Bronchial epithelial cell (primary cell): ENCODE measurements at regions not wholly inside any gene's neighbourhood (a gene's known extent, or its start where the extent isn't known, plus 50 kb on each side); places are given as distances from the start of the nearest gene placed in this dataset.

ENCODE experiments used
- DNase-seq: peaks from one replicate; pipeline ENCODE4 v3.0.0-alpha.2; 2010; ENCODE audit warnings: low read depth
- FAIRE-seq: peaks from 2 replicates; lab custom pipeline; 2011; peaks lifted over from hg19 to GRCh38; lab: Jason Lieb, UNC
- H3K27me3 ChIP-seq: 2 replicates; pipeline ENCODE4 v1.5.1; 2011; ENCODE audit warnings: low read length; ENCODE audit not compliant: control insufficient read depth, insufficient read depth
- H3K36me3 ChIP-seq: 2 replicates; pipeline ENCODE4 v1.5.1; 2011; ENCODE audit warnings: low read length; ENCODE audit not compliant: control insufficient read depth, insufficient read depth
- H3K4me3 ChIP-seq: 2 replicates; pipeline ENCODE4 v1.5.1; 2011; ENCODE audit warnings: mild to moderate bottlenecking, low read depth, low read length, control low read depth
- TF ChIP-seq, protein P1 (sequence below): IDR thresholded peaks from 2 replicates; pipeline ENCODE4 v1.5.1; 2011; ENCODE audit warnings: mild to moderate bottlenecking, moderate library complexity, low read length, control low read depth, inconsistent platforms; ENCODE audit not compliant: insufficient read depth, severe bottlenecking

DNA sequence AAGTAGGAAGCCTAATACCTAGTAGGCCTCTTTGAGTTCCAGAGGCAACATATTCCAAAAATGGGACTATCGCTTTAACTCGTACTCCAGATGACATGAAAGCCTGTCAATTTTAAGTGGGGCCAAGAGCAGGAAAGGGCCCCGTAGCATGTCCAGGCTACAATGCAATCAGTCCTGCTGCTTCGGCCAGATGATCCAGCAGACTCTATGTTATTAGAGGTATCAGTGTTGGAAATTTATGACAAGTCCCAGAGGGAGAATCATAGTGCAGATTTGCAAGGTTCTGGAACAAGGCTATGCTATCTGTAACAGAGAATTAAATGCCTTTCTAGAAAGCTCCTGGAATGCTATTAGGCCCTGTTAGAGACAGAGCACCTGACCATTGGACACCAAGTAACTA is 56.7 kb upstream of the SRP9 start:
- H3K36me3 ChIP-seq, result no peaks in the 10 kb centered on the region
- DNase-seq, result no peak
- FAIRE-seq, result no peak
- H3K27me3 ChIP-seq, result no peaks in the 10 kb centered on the region
- no peak overlapping the region for H3K4me3 ChIP-seq
- TF ChIP-seq, protein P1, sequence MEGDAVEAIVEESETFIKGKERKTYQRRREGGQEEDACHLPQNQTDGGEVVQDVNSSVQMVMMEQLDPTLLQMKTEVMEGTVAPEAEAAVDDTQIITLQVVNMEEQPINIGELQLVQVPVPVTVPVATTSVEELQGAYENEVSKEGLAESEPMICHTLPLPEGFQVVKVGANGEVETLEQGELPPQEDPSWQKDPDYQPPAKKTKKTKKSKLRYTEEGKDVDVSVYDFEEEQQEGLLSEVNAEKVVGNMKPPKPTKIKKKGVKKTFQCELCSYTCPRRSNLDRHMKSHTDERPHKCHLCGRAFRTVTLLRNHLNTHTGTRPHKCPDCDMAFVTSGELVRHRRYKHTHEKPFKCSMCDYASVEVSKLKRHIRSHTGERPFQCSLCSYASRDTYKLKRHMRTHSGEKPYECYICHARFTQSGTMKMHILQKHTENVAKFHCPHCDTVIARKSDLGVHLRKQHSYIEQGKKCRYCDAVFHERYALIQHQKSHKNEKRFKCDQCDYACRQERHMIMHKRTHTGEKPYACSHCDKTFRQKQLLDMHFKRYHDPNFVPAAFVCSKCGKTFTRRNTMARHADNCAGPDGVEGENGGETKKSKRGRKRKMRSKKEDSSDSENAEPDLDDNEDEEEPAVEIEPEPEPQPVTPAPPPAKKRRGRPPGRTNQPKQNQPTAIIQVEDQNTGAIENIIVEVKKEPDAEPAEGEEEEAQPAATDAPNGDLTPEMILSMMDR, result no peak

DNA sequence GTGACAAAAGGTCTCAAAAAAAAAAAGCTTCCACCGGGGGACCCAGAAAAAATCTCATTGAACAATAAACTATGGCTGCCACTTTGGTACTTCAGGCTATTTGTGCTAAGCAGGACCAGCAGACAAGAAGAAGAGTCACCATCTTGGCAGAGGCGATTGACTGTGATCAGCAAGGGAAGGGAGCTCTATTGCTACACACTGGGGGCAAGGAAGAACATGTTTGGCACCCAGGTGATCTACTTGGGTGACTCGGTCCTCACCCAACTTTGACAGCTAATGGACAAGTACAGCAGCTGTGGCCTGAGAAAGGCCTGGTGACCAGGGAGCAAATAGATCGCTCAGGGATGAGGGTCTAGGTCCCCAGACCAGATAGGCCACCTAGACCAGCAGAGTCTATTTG is 53.4 kb upstream of the SRP9 start:
- peak; percentile 62 for DNase-seq

More for the DNA sequence above, 53.4 kb upstream of the SRP9 start:
- no peak for FAIRE-seq
- no peak overlapping the region for H3K4me3 ChIP-seq
- no peaks in the 10 kb centered on the region for H3K36me3 ChIP-seq
- TF ChIP-seq, protein P1, result no peak
- H3K27me3 ChIP-seq, result no peaks in the 10 kb centered on the region
